Gastroesophageal sphincter (tissue), 4 donors: ENCODE measurements at regions not wholly inside any gene's neighbourhood (a gene's known extent, or its start where the extent isn't known, plus 50 kb on each side); places are given as distances from the start of the nearest gene placed in this dataset.

ENCODE experiments used
- ATAC-seq: fragments of 150-250 bp; one replicate; pipeline ENCODE4 v1.9.1; 2016; ENCODE audit warnings: mild to moderate bottlenecking, moderate library complexity
- H3K27ac ChIP-seq, 4 donors: fragments of 200-600 bp; sonication (generic) in 3 of 4; 1 replicate in 3 of 4; 2 replicates in 1 of 4; pipeline ENCODE4 v1.5.1; 2016 to 2019
- H3K27me3 ChIP-seq: fragments of 200-600 bp; sonication (generic); one replicate; pipeline ENCODE4 v1.5.1; 2019
- H3K36me3 ChIP-seq, 2 donors: fragments of 200-600 bp; sonication (generic); one replicate each; pipeline ENCODE4 v1.5.1; 2019; ENCODE audit warnings: control low read depth in 1 of 2
- H3K4me1 ChIP-seq, 3 donors: fragments of 200-600 bp; sonication (generic); 1 replicate in 2 of 3; 2 replicates in 1 of 3; pipeline ENCODE4 v1.5.1; 2016 to 2019; ENCODE audit warnings: control low read depth in 2 of 3
- H3K4me3 ChIP-seq, 2 donors: fragments of 200-600 bp; sonication (generic); one replicate each; pipeline ENCODE4 v1.5.1; 2019; ENCODE audit warnings: mild to moderate bottlenecking in 1 of 2, moderate library complexity in 1 of 2
- H3K9me3 ChIP-seq, 3 donors: fragments of 200-600 bp; sonication (generic); one replicate each; pipeline ENCODE4 v1.5.1; 2017 to 2019; ENCODE audit warnings: control low read depth in 2 of 3
- EP300 ChIP-seq: sonication (generic); formaldehyde crosslinking; IDR thresholded peaks from one replicate; pipeline ENCODE4 v1.6.1; 2017; ENCODE audit warnings: antibody characterized with exemption, mild to moderate bottlenecking
- POLR2A ChIP-seq, 2 donors: fragments of 450-650 bp; IDR thresholded peaks; one replicate each; pipeline ENCODE4 v1.6.1; 2017; ENCODE audit warnings: antibody characterized with exemption in 2 of 2, mild to moderate bottlenecking in 2 of 2, moderate library complexity in 1 of 2
- POLR2AphosphoS5 ChIP-seq: sonication (generic); formaldehyde crosslinking; IDR thresholded peaks from one replicate; pipeline ENCODE4 v1.6.1; 2017; ENCODE audit warnings: antibody characterized with exemption
- WGBS, 2 donors: methylation state at CpG; one replicate each; pipeline ENCODE4 v1.1.5; 2018; ENCODE audit warnings: low coverage in 1 of 2; 5-methylcytosine and 5-hydroxymethylcytosine counted together
- TF ChIP-seq, protein P1 (sequence below), 4 experiments: fragments of 200-600 bp in 2 of 4; fragments of 450-650 bp in 2 of 4; sonication (generic) in 1 of 4; IDR thresholded peaks; one replicate each; pipeline ENCODE4 v1.5.1; 2017 to 2019; ENCODE audit warnings: antibody characterized with exemption in 4 of 4, mild to moderate bottlenecking in 2 of 4, moderate library complexity in 2 of 4

GRCh38 chr1:193367863-193368262, 181.4 kb upstream of the B3GALT2 start:
- 40 to 63% methylated on average over 1 of the region's 1 CpG for WGBS, 2 donors
- Histone ChIP-seq H3K9me3 (peaks cover 0 to 7% (median 0%) of the 10 kb centered on the region in 3 donors), H3K27me3 (no peaks in the 10 kb centered on the region), H3K27ac (no peak overlapping the region), H3K4me3 (no peak overlapping the region), H3K36me3 (no peaks in the 10 kb centered on the region), H3K4me1 (no peaks in the 10 kb centered on the region)
- ATAC-seq, result no peak
- TF ChIP-seq POLR2AphosphoS5, result no peak
- TF ChIP-seq POLR2A (IDR thresholded peaks at IDR 0.05), result no peak
- TF ChIP-seq, protein P1, sequence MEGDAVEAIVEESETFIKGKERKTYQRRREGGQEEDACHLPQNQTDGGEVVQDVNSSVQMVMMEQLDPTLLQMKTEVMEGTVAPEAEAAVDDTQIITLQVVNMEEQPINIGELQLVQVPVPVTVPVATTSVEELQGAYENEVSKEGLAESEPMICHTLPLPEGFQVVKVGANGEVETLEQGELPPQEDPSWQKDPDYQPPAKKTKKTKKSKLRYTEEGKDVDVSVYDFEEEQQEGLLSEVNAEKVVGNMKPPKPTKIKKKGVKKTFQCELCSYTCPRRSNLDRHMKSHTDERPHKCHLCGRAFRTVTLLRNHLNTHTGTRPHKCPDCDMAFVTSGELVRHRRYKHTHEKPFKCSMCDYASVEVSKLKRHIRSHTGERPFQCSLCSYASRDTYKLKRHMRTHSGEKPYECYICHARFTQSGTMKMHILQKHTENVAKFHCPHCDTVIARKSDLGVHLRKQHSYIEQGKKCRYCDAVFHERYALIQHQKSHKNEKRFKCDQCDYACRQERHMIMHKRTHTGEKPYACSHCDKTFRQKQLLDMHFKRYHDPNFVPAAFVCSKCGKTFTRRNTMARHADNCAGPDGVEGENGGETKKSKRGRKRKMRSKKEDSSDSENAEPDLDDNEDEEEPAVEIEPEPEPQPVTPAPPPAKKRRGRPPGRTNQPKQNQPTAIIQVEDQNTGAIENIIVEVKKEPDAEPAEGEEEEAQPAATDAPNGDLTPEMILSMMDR (IDR thresholded peaks at IDR 0.05), result no peak

GRCh38 chr1:193366764-193367507, 180.5 kb upstream of the B3GALT2 start:
- WGBS, 2 donors, result no CpG with 5 or more reads among the region's 1 CpG
- no peak for TF ChIP-seq EP300
- TF ChIP-seq POLR2A (IDR thresholded peaks at IDR 0.05), result no peak
- TF ChIP-seq, protein P1 (IDR thresholded peaks at IDR 0.05), result no peak
- no peak for TF ChIP-seq POLR2AphosphoS5
- Histone ChIP-seq H3K9me3 (peaks cover 0 to 7% (median 0%) of the 10 kb centered on the region in 3 donors), H3K27ac (no peak overlapping the region), H3K27me3 (no peaks in the 10 kb centered on the region), H3K4me3 (no peak overlapping the region), H3K4me1 (no peaks in the 10 kb centered on the region), H3K36me3 (no peaks in the 10 kb centered on the region)
- no peak for ATAC-seq

GRCh38 chr1:193365966-193366365, 179.6 kb upstream of the B3GALT2 start:
- H3K27ac ChIP-seq, result no peak overlapping the region
- no peaks in the 10 kb centered on the region for H3K4me1 ChIP-seq
- TF ChIP-seq POLR2A (IDR thresholded peaks at IDR 0.05), result no peak
- TF ChIP-seq POLR2AphosphoS5, result no peak
- no peak for TF ChIP-seq EP300
- TF ChIP-seq, protein P1 (IDR thresholded peaks at IDR 0.05), result no peak
- H3K9me3 ChIP-seq, result peaks cover 0 to 7% (median 0%) of the 10 kb centered on the region in 3 donors
- WGBS, 2 donors, result 82 to 86% methylated on average over 2 of the region's 2 CpGs
- H3K4me3 ChIP-seq, result no peak overlapping the region
- H3K27me3 ChIP-seq, result no peaks in the 10 kb centered on the region
- no peak for ATAC-seq
- no peaks in the 10 kb centered on the region for H3K36me3 ChIP-seq

- no peak for ATAC-seq
- no peak for TF ChIP-seq EP300
- TF ChIP-seq POLR2A (IDR thresholded peaks at IDR 0.05), result no peak
- TF ChIP-seq, protein P1 (IDR thresholded peaks at IDR 0.05), result no peak
- no peak for TF ChIP-seq POLR2AphosphoS5
- Histone ChIP-seq H3K4me3 (no peak overlapping the region), H3K9me3 (no peaks in the 10 kb centered on the region), H3K4me1 (peaks cover 0 to 10% (median 0%) of the 10 kb centered on the region in 3 donors), H3K27me3 (no peaks in the 10 kb centered on the region), H3K36me3 (no peaks in the 10 kb centered on the region), H3K27ac (no peak overlapping the region)
- 88% methylated on average over 5 of the region's 5 CpGs; no CpG with 5 or more reads in 1 of the 2 donors for WGBS, 2 donors
These were observed 173.2 kb upstream of the B3GALT2 start for GRCh38 chr1:193359631-193360030.

DNA sequence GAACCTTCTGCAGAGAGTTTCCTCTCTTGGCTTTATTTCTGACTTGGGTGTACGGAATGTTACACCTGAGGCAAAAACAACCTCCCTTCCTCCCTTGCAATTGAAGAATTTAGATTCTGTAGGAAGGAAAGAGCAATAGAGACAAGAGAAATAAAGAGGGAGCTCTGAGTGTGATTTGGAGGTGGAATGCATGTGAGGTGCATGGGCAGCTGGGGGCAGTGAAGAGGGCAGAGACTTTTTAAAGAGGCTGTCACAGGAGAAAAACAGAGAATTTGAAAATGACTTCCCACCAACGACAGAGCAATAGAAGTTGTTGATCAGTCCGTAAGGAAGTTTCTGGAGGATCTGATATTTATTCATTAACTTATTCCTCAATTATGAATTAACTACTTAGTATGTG, 172.0 kb upstream of the B3GALT2 start:
- TF ChIP-seq POLR2A (IDR thresholded peaks at IDR 0.05), result no peak
- Histone ChIP-seq H3K4me1 (peaks cover 0 to 10% (median 0%) of the 10 kb centered on the region in 3 donors), H3K27ac (no peak overlapping the region), H3K36me3 (no peaks in the 10 kb centered on the region), H3K9me3 (no peaks in the 10 kb centered on the region), H3K27me3 (no peaks in the 10 kb centered on the region), H3K4me3 (no peak overlapping the region)
- ATAC-seq, result no peak
- WGBS, 2 donors, result 66 to 76% methylated on average over 3 of the region's 3 CpGs
